B cell (primary cell): ENCODE measurements at regions not wholly inside any gene's neighbourhood (a gene's known extent, or its start where the extent isn't known, plus 50 kb on each side); places are given as distances from the start of the nearest gene placed in this dataset.

Source experiments
- ATAC-seq: fragments of 200-7000 bp; cut with Tn5 transposase; one replicate; pipeline ENCODE4 v1.10.0; 2021; ENCODE audit warnings: low read depth, mild to moderate bottlenecking, moderate number of reproducible peaks, moderate library complexity
- CTCF ChIA-PET: fragments of 350-600 bp; sonication (Branson Sonifier 250); formaldehyde crosslinking; loops from one replicate; lab custom pipeline; 2021; ENCODE audit warnings: antibody characterized with exemption, inconsistent platforms; lab: Charles Lee
- POLR2A ChIA-PET: fragments of 350-600 bp; sonication (Branson Sonifier 250); formaldehyde crosslinking; loops from one replicate; lab custom pipeline; 2021; ENCODE audit warnings: antibody characterized with exemption; lab: Charles Lee
- DNase-seq: peaks from one replicate; pipeline ENCODE4 v3.0.0; 2013
- H2AFZ ChIP-seq: 2 replicates; pipeline ENCODE4 v1.6.1; 2012; ENCODE audit warnings: mild to moderate bottlenecking, low read depth, low read length; ENCODE audit not compliant: insufficient read depth, poor library complexity, severe bottlenecking
- H3K27ac ChIP-seq, 2 donors: 1 replicate in 1 of 2; 2 replicates in 1 of 2; pipeline ENCODE4 v1.5.1; 2012 to 2013; ENCODE audit warnings: low read length in 2 of 2, mild to moderate bottlenecking in 2 of 2, moderate library complexity in 1 of 2
- H3K27me3 ChIP-seq, 4 experiments: fragments of 200-600 bp in 1 of 4; sonication (generic) in 1 of 4; replicated peaks in 1 of 4; 1 replicate in 2 of 4; 2 replicates in 2 of 4; pipeline versions ENCODE4 v1.6.1 to v1.7.0; 2013 to 2016; ENCODE audit warnings: low read length in 3 of 4, mild to moderate bottlenecking in 2 of 4, mixed read lengths in 1 of 4, moderate library complexity in 1 of 4; ENCODE audit not compliant: insufficient read depth in 4 of 4, control insufficient read depth in 3 of 4; ENCODE audit errors: control extremely low read depth in 1 of 4
- H3K36me3 ChIP-seq, 2 experiments: replicated peaks in 1 of 2; 1 replicate in 1 of 2; 2 replicates in 1 of 2; pipeline versions ENCODE4 v1.6.1 to v1.7.1; 2013; ENCODE audit warnings: low read length in 1 of 2; ENCODE audit not compliant: insufficient read depth in 2 of 2, control insufficient read depth in 1 of 2; ENCODE audit errors: control extremely low read depth in 1 of 2, extremely low read depth in 1 of 2
- H3K4me1 ChIP-seq, 2 donors: fragments of 200-600 bp in 1 of 2; sonication (generic) in 1 of 2; 1 replicate in 1 of 2; 2 replicates in 1 of 2; pipeline versions ENCODE4 v1.5.1 to v1.6.1; 2013 to 2017; ENCODE audit warnings: low read length in 2 of 2; ENCODE audit not compliant: control insufficient read depth in 2 of 2, insufficient read depth in 2 of 2
- H3K4me2 ChIP-seq: replicated peaks from 2 replicates; pipeline ENCODE3; 2012; ENCODE audit warnings: mild to moderate bottlenecking, low read depth, low read length; ENCODE audit not compliant: poor library complexity, severe bottlenecking
- H3K4me3 ChIP-seq, 5 experiments: fragments of 200-600 bp in 1 of 5; sonication (generic) in 1 of 5; 1 replicate in 3 of 5; 2 replicates in 2 of 5; pipeline versions ENCODE4 v1.5.1 to v1.7.0; 2011 to 2016; ENCODE audit warnings: low read length in 4 of 5, mild to moderate bottlenecking in 4 of 5, low read depth in 2 of 5, control low read depth in 1 of 5, moderate library complexity in 1 of 5; ENCODE audit not compliant: insufficient read depth in 1 of 5; ENCODE audit errors: control extremely low read depth in 1 of 5, extremely low read depth in 1 of 5
- H3K79me2 ChIP-seq: fragments of 200-600 bp; sonication (generic); one replicate; pipeline ENCODE4 v1.6.0; 2016; ENCODE audit warnings: low read length; ENCODE audit not compliant: control insufficient read depth, insufficient read depth
- H3K9ac ChIP-seq: fragments of 200-600 bp; sonication (generic); 2 replicates; pipeline ENCODE4 v1.6.1; 2017; ENCODE audit warnings: mild to moderate bottlenecking, low read length, moderate library complexity
- H3K9me3 ChIP-seq, 3 donors: one replicate each; pipeline versions ENCODE4 v1.6.1 to v1.7.1; 2013; ENCODE audit warnings: low read length in 2 of 3; ENCODE audit not compliant: control insufficient read depth in 2 of 3, insufficient read depth in 1 of 3; ENCODE audit errors: control extremely low read depth in 1 of 3
- H4K20me1 ChIP-seq: 2 replicates; pipeline ENCODE4 v1.6.0; 2012; ENCODE audit warnings: mild to moderate bottlenecking, low read length; ENCODE audit not compliant: insufficient read depth, control insufficient read depth, poor library complexity, severe bottlenecking
- H3K27ac Mint-ChIP-seq: one replicate; pipeline ENCODE4 v1.8.0; 2021; ENCODE audit warnings: mixed read lengths
- H3K27me3 Mint-ChIP-seq: one replicate; pipeline ENCODE4 v1.8.0; 2021; ENCODE audit warnings: mixed read lengths
- H3K4me1 Mint-ChIP-seq: one replicate; pipeline ENCODE4 v1.8.0; 2021; ENCODE audit warnings: mixed read lengths
- H3K4me3 Mint-ChIP-seq: one replicate; pipeline ENCODE4 v1.8.0; 2021; ENCODE audit warnings: mixed read lengths
- H3K9me3 Mint-ChIP-seq: one replicate; pipeline ENCODE4 v1.8.0; 2022; ENCODE audit warnings: mixed read lengths; ENCODE audit not compliant: insufficient read depth
- CTCF ChIP-seq: fragments of 200-600 bp; IDR thresholded peaks from one replicate; pipeline ENCODE4 v1.8.0; 2022; ENCODE audit warnings: antibody characterized with exemption, mild to moderate bottlenecking
- EZH2 ChIP-seq: IDR thresholded peaks from 2 replicates; pipeline ENCODE4 v1.6.1; 2012; ENCODE audit warnings: borderline replicate concordance, low read depth, mild to moderate bottlenecking, moderate library complexity, low read length; ENCODE audit not compliant: insufficient read depth, poor library complexity, severe bottlenecking
- WGBS: methylation state at CpG from one replicate; pipeline ENCODE4 v1.1.5; 2013; ENCODE audit warnings: missing lambda C conversion rate; ENCODE audit not compliant: insufficient coverage; 5-methylcytosine and 5-hydroxymethylcytosine counted together
- intact Hi-C: fragments of 100-400 bp; cut with micrococcal nuclease; formaldehyde crosslinking; loops from one replicate; pipeline ENCODE4 v1.10.0; 2022

GRCh38 chr13:73531014-73531413, 472.2 kb downstream of the KLF5 start:
- TF ChIP-seq EZH2 = no peak
- TF ChIP-seq CTCF = no peak
- no peak overlapping the region for H3K27ac ChIP-seq
- H3K4me1 ChIP-seq = no peaks in the 10 kb centered on the region
- no peak overlapping the region for H3K9ac ChIP-seq
- Mint-ChIP-seq H3K4me1 (no peaks in the 10 kb centered on the region), H3K27me3 (no peaks in the 10 kb centered on the region), H3K9me3 (no peaks in the 10 kb centered on the region), H3K4me3 (no peak overlapping the region), H3K27ac (no peak overlapping the region)
- 97% methylated on average over 9 of the region's 9 CpGs for WGBS
- peaks cover 0 to 3% (median 0%) of the 10 kb centered on the region in 3 donors for H3K9me3 ChIP-seq
- H3K36me3 ChIP-seq = no peaks in the 10 kb centered on the region
- no peak overlapping the region for H3K4me2 ChIP-seq
- H3K27me3 ChIP-seq = no peaks in the 10 kb centered on the region
- no peak for DNase-seq
- ChIA-PET CTCF (no interaction called here), POLR2A (no interaction called here)
- no peaks in the 10 kb centered on the region for H3K79me2 ChIP-seq
- no peak overlapping the region for H2AFZ ChIP-seq
- intact Hi-C loops = no loop called here
- ATAC-seq = no peak
- H3K4me3 ChIP-seq = no peak overlapping the region
- no peaks in the 10 kb centered on the region for H4K20me1 ChIP-seq

- 97% methylated on average over 10 of the region's 10 CpGs for whole genome bisulfite sequencing
- no peaks in the 10 kb centered on the region for H3K4me1 Mint-ChIP-seq
- H3K4me3 ChIP-seq = no peak overlapping the region
- H2AFZ ChIP-seq = no peak overlapping the region
- H3K79me2 ChIP-seq = no peaks in the 10 kb centered on the region
- no peak overlapping the region for H3K9ac ChIP-seq
- no peaks in the 10 kb centered on the region for H4K20me1 ChIP-seq
- H3K4me2 ChIP-seq = no peak overlapping the region
- no peaks in the 10 kb centered on the region for H3K27me3 Mint-ChIP-seq
- ChIA-PET POLR2A (no interaction called here), CTCF (no interaction called here)
- no peaks in the 10 kb centered on the region for H3K4me1 ChIP-seq
- no peaks in the 10 kb centered on the region for H3K9me3 Mint-ChIP-seq
- no peaks in the 10 kb centered on the region for H3K27me3 ChIP-seq
- no peak overlapping the region for H3K4me3 Mint-ChIP-seq
- H3K36me3 ChIP-seq = no peaks in the 10 kb centered on the region
- no peak overlapping the region for H3K27ac Mint-ChIP-seq
- TF ChIP-seq CTCF (no peak), EZH2 (no peak)
- no peak overlapping the region for H3K27ac ChIP-seq
- no peak for DNase-seq
- intact Hi-C loops = no loop called here
- peaks cover 0 to 6% (median 3%) of the 10 kb centered on the region in 3 donors for H3K9me3 ChIP-seq
- no peak for ATAC-seq
Measured at GRCh38 chr13:73522937-73523336, 464.1 kb downstream of the KLF5 start.
